ENCODE measurements at regions not wholly inside any gene's neighbourhood (a gene's known extent, or its start where the extent isn't known, plus 50 kb on each side); places are given as distances from the start of the nearest gene placed in this dataset.

DNA sequence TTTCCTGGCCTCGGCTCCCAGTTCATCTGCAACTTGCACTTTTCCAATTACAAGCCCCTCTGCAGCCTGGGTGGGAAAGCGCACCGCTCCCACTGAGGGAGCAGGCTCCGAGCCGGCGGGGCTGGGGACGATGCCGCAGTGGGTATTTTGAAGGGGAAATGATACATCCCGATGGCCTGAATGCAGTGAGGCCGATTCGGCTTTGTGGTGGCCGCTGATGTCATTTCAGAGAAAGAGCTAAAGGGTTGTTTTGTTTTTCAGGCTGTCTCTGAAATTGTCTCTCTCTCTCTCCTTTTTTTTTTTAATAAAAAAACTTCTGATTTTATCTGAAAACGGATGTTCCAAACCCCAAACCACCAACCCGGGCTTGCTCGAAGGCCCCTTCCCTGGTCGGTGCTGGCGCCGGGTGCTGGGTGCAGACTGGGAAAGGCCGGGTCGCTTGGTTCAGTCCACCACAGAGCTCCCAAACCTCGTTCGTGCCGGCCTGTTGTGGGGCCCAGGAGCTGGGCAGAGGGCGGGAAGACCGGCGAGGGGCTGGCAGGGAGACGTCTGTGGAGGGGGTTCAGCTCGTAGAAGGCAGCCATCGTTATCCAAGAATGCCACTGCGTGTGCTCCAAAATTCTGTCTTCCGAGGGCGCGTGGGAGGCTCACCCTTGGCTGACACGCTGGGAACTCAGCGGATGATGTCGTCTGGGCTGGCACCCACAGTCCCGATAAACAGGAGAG is 102.8 kb downstream of the FOXL1 start:
- DNase-seq (ENCODE audit: low read depth in 2 of 3, low spot score in 2 of 3) = no peak

DNA sequence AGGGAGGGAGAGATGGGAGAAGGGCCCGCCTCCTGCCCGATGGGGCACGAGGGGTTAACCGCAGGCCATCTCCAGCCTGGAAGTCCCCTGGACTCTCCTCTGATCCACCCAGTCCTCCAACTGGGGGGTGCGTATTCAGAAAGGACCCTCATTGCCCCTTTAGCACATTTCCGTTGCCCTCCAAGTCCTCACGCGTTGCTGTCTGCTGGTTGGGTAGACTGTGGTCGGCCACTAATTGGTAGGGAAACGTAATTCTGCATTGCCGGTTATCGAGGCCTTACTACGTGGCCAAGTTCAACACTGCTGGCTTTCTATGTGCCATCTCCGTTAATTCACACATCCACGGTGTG is 103.4 kb downstream of the FOXL1 start:
- no peak for DNase-seq (ENCODE audit: low read depth in 2 of 3, low spot score in 2 of 3)

DNA sequence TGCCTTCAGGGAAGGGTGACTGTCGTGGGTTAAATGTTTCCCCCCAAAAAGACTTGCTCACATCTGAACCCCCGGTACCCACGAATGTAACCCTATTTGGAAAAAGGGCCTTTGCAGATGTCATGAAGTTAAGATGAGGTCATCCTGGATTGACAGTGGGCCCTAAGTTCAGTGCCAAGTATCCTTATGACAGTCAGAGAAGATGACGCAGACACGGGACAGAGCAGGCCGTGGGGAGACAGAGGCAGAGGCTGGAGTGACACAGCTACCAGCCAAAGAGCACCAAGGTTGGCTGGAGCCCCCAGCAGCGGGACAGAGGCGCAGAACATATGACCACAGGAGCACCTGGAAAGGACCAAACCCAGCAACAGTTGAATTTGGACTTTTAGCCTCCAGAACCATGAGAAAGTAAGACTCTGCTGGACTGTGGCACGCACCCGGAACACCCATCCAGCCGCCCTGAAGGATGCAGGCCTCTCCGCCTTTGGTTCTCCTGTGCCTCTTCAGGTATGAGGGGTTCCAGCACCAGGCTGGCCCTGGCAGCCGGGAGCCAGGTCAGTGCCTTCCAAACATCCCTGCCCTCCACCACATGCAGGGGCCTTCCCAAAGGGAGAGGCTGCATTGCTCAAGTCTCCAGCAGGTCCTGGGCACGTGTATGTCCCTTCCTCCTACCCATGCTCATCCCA is 104.0 kb downstream of the FOXL1 start:
- no peak for DNase-seq (ENCODE audit: low read depth in 2 of 3, low spot score in 2 of 3)

DNA sequence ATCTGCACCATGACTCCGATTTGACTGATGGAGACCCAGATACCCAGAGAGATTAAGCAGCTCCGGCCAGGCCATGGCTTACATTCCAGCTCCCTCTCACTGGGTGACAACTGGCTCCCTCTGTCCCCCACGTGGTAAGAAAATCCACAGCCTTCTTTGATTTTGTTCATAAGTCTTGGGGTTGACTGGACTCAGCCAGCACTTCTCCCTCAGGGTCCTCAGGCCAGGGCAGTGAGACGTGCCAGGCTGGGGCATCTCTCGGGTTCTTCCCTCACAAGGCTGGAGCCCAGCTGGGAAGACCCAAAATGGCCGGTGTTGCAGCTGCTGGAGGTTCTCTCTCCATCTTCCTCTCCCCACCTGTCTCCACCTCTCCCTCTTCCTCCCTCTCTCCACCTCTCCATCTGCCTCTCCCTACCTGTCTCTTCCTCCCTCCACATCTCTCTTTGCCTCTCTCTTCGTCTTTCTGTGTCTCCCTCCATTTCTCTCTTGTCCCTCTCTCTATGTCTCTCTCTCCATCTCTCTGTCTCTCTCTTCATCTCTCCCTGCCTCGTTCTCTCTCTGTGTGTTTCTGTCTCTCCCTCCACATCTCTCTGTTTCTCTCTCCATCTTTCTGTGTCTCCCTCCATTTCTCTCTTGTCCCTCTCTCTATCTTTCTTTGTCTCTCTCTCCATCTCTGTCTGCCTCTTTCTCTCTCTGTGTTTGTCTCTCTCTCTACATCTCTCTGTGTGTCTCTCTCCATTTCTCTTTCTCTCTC is 105.3 kb downstream of the FOXL1 start:
- DNase-seq (ENCODE audit: low read depth in 2 of 3, low spot score in 2 of 3) = no peak

DNA sequence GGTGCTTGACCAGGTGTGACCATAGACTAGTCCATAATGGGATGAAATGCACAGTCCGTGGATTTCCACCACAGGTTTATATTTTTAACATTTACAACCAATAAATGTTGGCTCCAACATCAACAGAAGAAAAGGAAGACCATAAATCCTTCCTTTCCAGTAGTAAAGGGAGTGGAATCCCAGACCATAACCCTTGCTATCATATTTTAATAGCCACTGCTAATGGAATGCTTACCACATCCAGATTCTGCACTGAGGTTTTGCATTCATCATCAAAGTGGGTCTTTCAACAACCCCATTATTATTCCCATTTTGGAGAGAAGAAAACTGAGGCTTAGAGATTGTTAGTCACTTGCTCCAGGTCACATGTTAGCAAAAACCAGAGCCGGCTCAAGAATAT is 106.7 kb downstream of the FOXL1 start:
- no peak for DNase-seq (ENCODE audit: low read depth in 2 of 3, low spot score in 2 of 3)

DNA sequence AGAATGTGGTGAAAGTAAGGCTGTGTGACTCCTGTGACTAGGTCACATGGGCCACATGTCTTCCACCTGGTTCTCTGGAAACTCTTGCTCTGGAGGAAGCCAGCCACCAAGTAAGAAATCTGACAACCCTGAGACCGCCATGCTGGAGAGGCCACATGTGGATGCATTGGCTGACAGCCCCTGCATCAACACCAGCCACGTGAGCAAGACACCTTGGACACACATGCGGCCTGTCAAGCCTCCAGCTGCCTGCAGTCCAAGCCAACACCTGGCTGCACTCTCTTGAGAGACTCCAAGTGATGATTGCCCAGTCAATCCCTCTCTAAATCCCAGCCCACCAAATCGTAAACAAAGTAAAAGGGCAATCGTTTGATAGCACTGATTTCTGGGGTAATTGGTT is 112.6 kb downstream of the FOXL1 start:
- DNase-seq (ENCODE audit: low read depth in 2 of 3, low spot score in 2 of 3) = no peak

DNA sequence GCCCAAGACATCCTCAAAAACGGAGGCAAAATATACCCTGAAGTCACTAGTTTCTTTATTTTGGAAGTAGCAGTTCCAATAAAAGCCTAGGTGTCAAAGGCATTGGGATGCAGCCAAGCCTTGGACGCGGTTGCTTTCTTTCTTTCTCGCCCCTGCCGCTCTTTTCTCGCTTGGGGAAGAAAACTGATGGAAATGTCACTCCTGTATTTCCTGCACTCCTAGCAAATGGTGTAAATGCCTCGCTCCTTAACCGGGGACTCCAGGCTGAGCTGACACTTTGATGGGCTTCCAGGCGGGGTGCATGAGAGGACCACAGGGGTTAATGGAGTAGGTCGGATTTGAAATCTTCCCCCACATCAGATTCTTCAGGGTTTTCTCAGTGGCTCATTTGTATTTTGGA is 114.1 kb downstream of the FOXL1 start:
- DNase-seq (ENCODE audit: low read depth in 2 of 3, low spot score in 2 of 3) = no peak

DNA sequence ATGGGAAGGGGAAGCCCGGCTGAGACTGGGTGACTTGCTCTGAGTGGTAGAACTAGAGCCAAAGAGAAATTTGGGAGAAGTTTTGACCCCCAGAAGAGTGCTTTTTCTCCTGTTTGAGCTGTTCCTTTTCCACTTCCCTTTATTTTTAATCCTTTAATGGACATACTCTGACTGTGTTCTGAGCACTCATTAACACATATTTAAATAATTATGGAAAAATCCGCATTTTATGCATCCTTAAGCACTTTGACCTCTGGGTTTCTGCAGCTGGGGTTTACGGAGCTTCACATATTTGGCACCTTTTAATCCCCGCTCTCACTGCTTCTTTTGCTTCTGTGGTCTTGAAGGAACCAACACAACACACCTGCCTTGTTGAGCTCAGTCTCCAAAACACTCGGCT is 114.7 kb downstream of the FOXL1 start:
- DNase-seq (ENCODE audit: low read depth in 2 of 3, low spot score in 2 of 3) = no peak

DNA sequence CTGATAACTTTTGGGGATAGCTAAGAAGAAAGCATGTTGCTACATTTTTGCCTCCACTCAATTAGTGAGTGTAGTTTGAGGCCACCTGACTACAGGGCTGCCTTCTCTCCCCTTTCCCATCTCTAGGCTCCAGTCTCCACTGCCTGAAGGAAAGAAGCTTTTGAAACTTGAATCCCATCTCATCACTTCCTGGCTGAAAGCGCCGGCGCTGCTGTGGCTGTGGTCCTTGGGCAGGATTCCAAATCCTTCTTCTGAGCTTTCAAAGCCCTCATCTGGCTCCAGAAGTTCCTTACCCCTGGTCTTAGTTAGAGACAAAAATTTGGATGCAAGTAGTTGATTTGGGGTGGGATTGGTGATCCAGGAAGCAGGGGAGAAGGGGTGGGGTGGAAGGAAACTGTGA is 119.4 kb downstream of the FOXL1 start:
- no peak for DNase-seq (ENCODE audit: low read depth in 2 of 3, low spot score in 2 of 3)

DNA sequence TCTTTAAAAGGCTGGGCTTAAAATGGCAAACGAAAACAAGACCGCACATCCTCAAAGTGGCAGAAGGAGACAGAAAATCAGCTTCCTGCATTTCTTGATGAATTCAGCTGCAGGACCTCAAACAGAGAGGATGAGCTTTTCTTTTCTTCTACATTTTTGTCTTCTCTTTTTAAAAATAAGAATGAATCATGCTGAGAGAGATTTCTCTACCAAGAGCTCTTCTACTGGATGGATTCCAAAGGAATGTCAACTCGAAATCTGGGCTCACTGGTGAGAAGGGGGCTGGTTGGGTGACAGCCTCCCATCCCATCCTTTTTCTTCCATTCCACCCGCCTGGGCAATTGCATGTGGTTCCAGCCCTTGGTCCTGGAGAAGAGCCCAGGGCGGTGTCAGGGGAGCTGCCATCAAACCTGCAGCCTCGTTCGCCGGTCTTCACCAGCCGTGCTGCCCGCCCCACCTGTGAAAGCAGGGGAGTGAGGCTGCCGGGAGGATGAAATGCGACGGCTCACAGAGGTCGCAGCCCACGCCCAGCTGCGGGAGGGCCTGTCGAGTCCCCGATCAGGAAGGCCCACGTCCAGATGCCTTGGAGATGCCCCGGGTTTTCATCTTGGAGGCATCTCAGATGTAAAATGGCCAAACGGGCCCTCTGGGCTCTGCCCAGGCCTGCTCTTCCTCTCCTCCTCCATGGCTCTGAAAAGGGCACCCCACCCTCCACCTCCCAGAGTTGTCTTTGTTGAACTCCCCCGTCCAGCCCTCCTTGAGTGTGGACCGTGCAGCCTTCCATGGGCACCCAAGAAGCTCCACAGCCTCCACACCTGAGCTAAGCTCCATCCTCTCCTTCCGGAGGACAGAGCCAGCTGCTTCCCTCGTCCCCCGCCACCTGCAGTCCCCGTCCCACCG is 121.9 kb downstream of the FOXL1 start:
- DNase-seq (ENCODE audit: low read depth in 2 of 3, low spot score in 2 of 3) = no peak

DNA sequence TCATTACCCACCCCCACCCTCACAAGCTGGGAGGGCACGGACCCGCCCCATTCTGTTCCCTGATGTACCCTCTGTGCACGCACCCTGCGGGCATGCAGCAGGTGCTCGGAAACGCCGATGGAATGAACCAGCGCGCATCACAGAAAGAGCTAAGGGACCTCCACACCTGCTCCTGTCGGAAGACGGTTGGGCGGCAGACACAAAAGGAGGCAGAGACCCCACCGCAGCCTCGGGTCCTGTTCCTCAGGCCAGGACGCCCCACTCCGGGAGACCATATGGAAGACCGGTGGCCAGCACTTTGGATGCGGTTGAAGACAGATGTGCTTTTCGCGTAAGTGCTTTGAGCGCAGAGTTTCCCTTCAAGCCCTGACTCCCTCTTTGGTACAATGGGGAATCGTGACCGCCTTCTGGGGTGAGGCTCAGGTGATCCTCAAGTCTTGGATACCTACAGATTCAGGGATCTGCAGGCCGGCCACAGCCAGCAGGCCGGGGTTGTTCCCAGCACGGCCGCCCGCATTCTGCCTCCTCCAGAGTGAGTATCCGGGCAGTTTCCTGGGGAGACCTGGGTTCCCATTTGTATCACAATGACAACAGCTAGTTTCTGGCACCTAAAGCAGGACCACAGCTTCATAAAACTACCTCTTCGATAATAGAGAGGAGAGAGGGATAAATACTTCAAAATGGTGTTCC is 123.1 kb downstream of the FOXL1 start:
- no peak for DNase-seq (ENCODE audit: low read depth in 2 of 3, low spot score in 2 of 3)

DNA sequence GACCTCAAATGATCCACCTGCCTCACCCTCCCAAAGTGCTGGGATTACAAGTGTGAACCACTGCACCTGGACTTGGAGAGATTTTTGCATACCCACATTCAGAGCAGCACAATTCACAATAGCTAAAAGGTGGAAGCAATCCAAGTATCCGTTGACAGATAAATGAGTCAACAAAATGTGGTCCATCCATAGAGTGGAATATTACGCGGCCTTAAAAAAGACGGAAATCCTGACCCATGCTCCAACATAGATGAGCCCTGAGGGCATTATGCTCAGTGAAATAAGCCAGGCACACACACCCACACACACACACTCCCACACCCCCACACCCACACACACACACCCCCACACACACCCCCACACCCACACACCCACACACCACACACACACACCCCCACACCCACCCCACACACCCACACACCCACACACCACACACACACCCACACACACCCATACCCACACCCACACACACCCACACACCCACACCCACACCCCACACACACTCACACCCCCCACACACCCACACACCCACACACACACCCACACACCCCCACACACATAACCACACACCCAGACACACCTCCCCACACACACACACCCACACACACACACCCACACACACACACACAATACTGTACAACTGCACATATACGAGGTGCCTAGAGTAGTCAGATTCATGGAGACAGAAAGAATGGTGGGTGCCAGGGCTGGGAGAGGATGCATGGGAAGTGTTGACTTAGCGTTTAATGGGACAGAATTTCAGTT is 124.7 kb downstream of the FOXL1 start:
- DNase-seq (ENCODE audit: low read depth in 2 of 3, low spot score in 2 of 3) = no peak

DNA sequence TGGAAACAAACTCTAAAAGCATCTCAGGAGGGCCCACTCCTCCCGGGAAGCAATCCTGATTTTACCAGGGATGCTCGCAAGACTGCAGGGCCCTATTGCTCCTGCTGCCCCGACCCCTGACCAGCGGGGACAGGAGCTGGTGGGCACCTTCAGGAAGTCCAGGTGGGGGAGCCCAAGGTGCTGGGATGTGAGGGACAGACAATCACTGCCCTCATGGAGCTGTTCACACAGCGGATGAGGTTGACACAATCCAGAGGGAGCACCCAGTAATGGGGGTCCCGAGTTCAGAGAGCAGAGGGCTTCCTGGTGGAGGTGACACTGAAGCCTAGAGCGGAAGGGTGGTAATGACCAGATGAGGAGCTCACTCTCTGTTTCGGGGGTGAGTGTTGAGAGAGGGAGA is 126.2 kb downstream of the FOXL1 start:
- no peak for DNase-seq (ENCODE audit: low read depth in 2 of 3, low spot score in 2 of 3)

DNA sequence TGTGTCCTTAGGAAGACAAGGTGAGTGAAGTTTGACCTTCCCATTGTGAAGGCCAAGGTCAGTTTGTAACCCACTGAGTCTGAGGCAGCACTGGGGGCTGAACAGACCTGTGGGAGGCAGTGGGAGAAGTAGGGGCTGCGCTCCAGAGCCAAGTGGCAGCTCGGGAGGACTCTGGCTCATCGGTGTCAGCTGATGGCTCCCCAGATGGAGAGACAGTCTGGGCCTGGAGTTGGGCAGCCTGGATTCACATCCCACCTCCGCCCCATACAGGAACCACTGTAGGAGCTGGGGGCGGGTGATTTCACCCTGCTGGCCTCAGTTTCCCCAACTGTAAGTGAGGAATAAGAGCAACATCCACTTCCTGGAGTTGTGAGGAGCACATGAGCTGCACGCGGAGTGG is 128.4 kb downstream of the FOXL1 start:
- no peak for DNase-seq (ENCODE audit: low read depth in 2 of 3, low spot score in 2 of 3)

DNA sequence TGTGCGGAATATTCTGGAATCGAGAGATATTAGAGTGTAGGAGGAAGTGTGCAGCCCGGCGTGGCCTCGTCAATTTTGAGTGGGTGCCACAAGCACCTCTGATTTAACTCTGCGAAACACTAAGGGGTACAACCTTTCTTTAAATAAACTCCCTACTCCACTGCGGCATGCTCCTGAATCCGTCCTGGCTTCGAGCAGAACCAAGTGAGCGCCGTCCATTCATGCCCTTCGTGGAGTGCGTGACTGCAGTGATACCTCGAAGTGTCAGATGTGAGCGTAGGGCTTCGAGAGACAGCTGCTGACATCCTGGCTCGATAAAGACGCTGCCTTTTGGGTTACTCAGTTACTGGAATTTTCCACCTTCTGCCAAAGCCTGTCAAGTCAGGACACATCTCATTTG is 128.8 kb downstream of the FOXL1 start:
- DNase-seq (ENCODE audit: low read depth in 2 of 3, low spot score in 2 of 3) = no peak

DNA sequence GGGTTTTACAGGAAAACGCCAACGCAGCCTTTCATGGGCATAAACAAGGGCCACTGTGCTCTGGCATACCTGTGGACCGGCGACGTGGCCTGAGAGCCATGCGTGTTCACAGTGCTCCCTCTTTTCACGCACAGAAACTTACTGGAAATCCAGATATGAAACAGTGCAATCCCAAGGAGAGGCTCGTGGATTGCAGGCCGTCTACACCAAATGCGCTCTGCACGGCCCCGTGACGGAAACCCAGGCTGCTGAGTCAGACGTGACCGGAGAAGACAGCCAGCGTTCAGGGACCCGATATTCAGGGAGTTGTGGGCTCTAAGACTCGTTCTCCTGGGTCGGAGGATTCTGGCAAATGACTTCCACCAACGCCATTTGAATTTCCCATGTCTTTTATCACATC is 129.2 kb downstream of the FOXL1 start:
- no peak for DNase-seq (ENCODE audit: low read depth in 2 of 3, low spot score in 2 of 3)

DNA sequence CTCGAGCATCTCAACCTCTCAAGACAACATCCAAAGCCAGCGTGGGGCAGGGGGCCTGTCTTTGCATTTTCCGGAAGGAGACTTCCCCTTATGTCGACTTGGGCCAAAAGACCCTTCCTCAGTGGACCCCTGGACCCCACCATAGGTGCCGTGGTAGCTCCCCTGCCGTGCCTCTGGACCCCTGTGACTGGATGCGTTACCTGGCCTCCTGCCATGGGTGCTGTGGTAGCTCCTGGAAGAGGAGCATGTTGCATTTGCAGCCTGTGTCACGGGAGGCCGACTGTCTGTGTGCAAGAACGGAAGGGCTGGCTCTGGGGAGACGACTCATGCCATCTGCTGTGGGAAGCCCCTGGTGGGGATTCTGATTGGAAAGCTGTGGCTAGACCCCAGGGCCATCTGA is 130.1 kb downstream of the FOXL1 start:
- DNase-seq (ENCODE audit: low read depth in 2 of 3, low spot score in 2 of 3) = no peak

DNA sequence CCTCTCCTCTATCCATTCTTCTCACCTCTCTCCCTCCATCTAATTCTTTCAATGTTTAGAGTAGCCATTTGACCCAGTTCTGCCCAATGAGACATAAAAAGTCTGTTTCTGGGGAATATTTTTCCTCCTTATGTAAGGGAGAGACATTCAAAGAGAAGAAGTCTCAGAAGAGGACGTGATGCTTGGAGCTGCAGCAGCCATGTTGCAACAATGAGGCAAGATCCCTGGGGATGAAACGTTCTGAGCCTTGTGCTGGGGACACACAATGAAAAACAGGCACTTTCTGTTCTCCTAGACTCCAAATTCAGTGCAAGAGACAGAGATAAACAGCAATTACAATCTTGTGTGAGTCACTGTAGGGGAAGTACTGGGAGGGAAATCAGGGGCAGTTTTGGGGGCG is 130.8 kb downstream of the FOXL1 start:
- no peak for DNase-seq (ENCODE audit: low read depth in 2 of 3, low spot score in 2 of 3)

DNA sequence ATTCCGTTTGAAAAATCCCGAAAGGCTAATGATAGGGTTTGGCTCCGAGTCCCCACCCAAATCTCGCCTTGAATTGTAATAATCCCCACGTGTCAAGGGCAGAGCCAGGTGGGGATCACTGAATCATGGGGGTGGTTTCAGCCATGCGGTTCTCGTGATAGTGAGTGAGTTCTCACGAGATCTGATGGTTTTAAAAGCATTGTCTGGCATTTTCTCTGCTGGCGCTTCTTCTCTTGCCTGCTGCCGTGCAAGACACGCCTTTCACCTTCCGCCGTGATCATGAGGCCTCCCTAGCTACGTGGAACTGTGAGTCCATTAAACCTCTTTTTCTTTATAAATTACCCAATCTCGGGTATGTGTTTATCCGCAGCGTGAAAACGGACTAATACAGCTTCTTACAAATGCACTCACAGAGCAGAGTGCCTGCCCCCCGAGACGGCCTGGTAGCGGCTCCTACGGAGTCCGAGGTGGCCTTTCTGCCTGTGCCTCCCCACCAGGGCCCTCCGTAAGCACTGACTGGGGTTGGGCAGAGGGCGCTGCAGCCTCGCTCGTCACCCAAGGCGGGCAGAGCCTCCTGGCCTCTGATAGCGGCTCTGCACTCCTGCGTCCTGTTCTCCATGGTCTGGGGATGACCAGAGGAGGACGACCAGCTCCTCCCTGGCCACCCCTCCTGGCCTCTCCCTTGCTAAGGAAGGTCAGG is 131.7 kb downstream of the FOXL1 start:
- DNase-seq (ENCODE audit: low read depth in 2 of 3, low spot score in 2 of 3) = no peak
